Gastrocnemius medialis (tissue), 4 donors: ENCODE measurements at regions not wholly inside any gene's neighbourhood (a gene's known extent, or its start where the extent isn't known, plus 50 kb on each side); places are given as distances from the start of the nearest gene placed in this dataset.

ENCODE experiments used
- POLR2A ChIP-seq, 2 donors: fragments of 450-650 bp; IDR thresholded peaks; one replicate each; pipeline ENCODE4 v1.6.1; 2017; ENCODE audit warnings: antibody characterized with exemption in 2 of 2, mild to moderate bottlenecking in 2 of 2, moderate library complexity in 2 of 2
- TF ChIP-seq, protein P1 (sequence below), 5 experiments: fragments of 450-650 bp in 3 of 5; fragments of 200-600 bp in 2 of 5; sonication (generic) in 2 of 5; IDR thresholded peaks in 4 of 5; conservative IDR thresholded peaks in 1 of 5; 1 replicate in 4 of 5; 2 replicates in 1 of 5; pipeline ENCODE4 v1.5.1; 2016 to 2019; ENCODE audit warnings: antibody characterized with exemption in 5 of 5, mild to moderate bottlenecking in 3 of 5, moderate library complexity in 3 of 5

DNA sequence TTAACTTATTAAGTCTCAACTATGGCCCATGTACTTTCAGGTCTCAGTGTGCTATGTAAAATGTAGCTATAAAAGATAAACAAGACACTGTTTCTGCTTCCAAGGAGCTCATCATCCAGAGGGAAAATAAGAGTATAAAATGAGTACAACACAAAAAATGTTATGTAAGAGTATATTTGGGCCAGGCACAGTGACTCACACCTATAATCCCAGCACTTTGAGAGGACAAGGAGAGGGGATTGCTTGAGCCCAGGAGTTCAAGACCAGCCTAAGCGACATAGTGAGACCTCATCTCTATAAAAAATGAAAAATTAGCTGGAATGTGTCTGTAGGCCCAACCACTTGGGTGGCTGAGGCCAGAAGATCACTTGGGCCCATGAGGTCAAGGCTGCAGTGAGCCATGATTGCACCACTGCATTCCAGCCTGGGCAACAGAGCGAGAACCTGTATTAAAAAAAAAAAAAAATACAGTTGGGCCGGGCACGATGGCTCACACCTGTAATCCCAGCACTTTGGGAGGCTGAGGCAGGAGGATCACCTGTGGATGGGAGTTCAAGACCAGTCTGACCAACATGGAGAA lies 124.0 kb downstream of the EDN1 start:
- TF ChIP-seq, protein P1, sequence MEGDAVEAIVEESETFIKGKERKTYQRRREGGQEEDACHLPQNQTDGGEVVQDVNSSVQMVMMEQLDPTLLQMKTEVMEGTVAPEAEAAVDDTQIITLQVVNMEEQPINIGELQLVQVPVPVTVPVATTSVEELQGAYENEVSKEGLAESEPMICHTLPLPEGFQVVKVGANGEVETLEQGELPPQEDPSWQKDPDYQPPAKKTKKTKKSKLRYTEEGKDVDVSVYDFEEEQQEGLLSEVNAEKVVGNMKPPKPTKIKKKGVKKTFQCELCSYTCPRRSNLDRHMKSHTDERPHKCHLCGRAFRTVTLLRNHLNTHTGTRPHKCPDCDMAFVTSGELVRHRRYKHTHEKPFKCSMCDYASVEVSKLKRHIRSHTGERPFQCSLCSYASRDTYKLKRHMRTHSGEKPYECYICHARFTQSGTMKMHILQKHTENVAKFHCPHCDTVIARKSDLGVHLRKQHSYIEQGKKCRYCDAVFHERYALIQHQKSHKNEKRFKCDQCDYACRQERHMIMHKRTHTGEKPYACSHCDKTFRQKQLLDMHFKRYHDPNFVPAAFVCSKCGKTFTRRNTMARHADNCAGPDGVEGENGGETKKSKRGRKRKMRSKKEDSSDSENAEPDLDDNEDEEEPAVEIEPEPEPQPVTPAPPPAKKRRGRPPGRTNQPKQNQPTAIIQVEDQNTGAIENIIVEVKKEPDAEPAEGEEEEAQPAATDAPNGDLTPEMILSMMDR (IDR thresholded peaks at IDR 0.05 in 4 of 5, conservative IDR thresholded peaks at IDR 0.05 in 1 of 5) = no peak
- no peak for TF ChIP-seq POLR2A (IDR thresholded peaks at IDR 0.05)
